Liver (tissue), 8 donors: ENCODE measurements at regions not wholly inside any gene's neighbourhood (a gene's known extent, or its start where the extent isn't known, plus 50 kb on each side); places are given as distances from the start of the nearest gene placed in this dataset.

Source experiments
- DNase-seq: peaks from one replicate; pipeline ENCODE4 v3.0.0-alpha.2; 2017; ENCODE audit warnings: low spot score
- H3K27ac ChIP-seq, 2 donors: one replicate each; pipeline ENCODE4 v1.7.0; 2013; ENCODE audit warnings: inconsistent platforms in 2 of 2, low read length in 2 of 2, control low read depth in 1 of 2, low read depth in 1 of 2, mild to moderate bottlenecking in 1 of 2
- H3K27me3 ChIP-seq, 4 donors: one replicate each; pipeline versions ENCODE4 v1.6.1 to v1.7.0; 2013; ENCODE audit warnings: low read length in 3 of 4, inconsistent platforms in 1 of 4, mild to moderate bottlenecking in 1 of 4, moderate library complexity in 1 of 4; ENCODE audit not compliant: control insufficient read depth in 4 of 4, insufficient read depth in 4 of 4
- H3K36me3 ChIP-seq, 4 donors: one replicate each; pipeline versions ENCODE4 v1.6.1 to v1.7.0; 2013; ENCODE audit warnings: low read length in 3 of 4, mild to moderate bottlenecking in 3 of 4, low read depth in 1 of 4, moderate library complexity in 1 of 4; ENCODE audit not compliant: control insufficient read depth in 4 of 4, insufficient read depth in 3 of 4
- H3K4me1 ChIP-seq, 4 donors: one replicate each; pipeline versions ENCODE4 v1.6.1 to v1.7.0; 2013; ENCODE audit warnings: low read length in 3 of 4, mild to moderate bottlenecking in 3 of 4, moderate library complexity in 1 of 4; ENCODE audit not compliant: control insufficient read depth in 4 of 4, insufficient read depth in 4 of 4
- H3K4me3 ChIP-seq, 3 donors: one replicate each; pipeline versions ENCODE4 v1.6.1 to v1.7.0; 2013; ENCODE audit warnings: low read length in 3 of 3, control low read depth in 1 of 3, low read depth in 1 of 3, mild to moderate bottlenecking in 1 of 3
- H3K9ac ChIP-seq, 2 donors: one replicate each; pipeline ENCODE4 v1.7.0; 2013; ENCODE audit warnings: low read length in 2 of 2, mild to moderate bottlenecking in 2 of 2, moderate library complexity in 2 of 2, control low read depth in 1 of 2, low read depth in 1 of 2
- H3K9me3 ChIP-seq, 4 donors: one replicate each; pipeline versions ENCODE4 v1.6.1 to v1.7.0; 2013; ENCODE audit warnings: low read length in 3 of 4; ENCODE audit not compliant: control insufficient read depth in 4 of 4
- EGR1 ChIP-seq, 2 donors: IDR thresholded peaks; 2 replicates each; pipeline ENCODE4 v1.6.1; 2016 to 2018; ENCODE audit warnings: antibody characterized with exemption in 2 of 2, low read depth in 2 of 2
- FOXA1 ChIP-seq: IDR thresholded peaks from 2 replicates; pipeline ENCODE4 v1.6.1; 2016; ENCODE audit warnings: antibody characterized with exemption
- FOXA2 ChIP-seq: IDR thresholded peaks from 2 replicates; pipeline ENCODE4 v1.6.1; 2016; ENCODE audit warnings: antibody characterized with exemption
- GABPA ChIP-seq, 2 donors: IDR thresholded peaks in 1 of 2; conservative IDR thresholded peaks in 1 of 2; 2 replicates each; pipeline ENCODE4 v1.6.1; 2016; ENCODE audit warnings: antibody characterized with exemption in 2 of 2, mild to moderate bottlenecking in 1 of 2, moderate library complexity in 1 of 2
- HNF4A ChIP-seq, 2 donors: conservative IDR thresholded peaks; 2 replicates each; pipeline ENCODE4 v1.6.1; 2016; ENCODE audit warnings: antibody characterized with exemption in 2 of 2, mild to moderate bottlenecking in 2 of 2
- HNF4G ChIP-seq: IDR thresholded peaks from 2 replicates; pipeline ENCODE4 v1.6.1; 2016; ENCODE audit warnings: antibody characterized with exemption
- JUND ChIP-seq, 2 donors: IDR thresholded peaks; 2 replicates each; pipeline ENCODE4 v1.6.1; 2016; ENCODE audit warnings: antibody characterized with exemption in 2 of 2
- NR2F2 ChIP-seq: IDR thresholded peaks from 2 replicates; pipeline ENCODE4 v1.6.1; 2016; ENCODE audit warnings: antibody characterized with exemption
- RAD21 ChIP-seq, 2 donors: IDR thresholded peaks; 2 replicates each; pipeline ENCODE4 v1.6.1; 2016; ENCODE audit warnings: antibody characterized with exemption in 2 of 2, mild to moderate bottlenecking in 2 of 2
- RXRA ChIP-seq, 2 donors: IDR thresholded peaks; 2 replicates each; pipeline ENCODE4 v1.6.1; 2017 to 2018; ENCODE audit warnings: antibody characterized with exemption in 2 of 2, mild to moderate bottlenecking in 1 of 2
- SP1 ChIP-seq: IDR thresholded peaks from 2 replicates; pipeline ENCODE4 v1.6.1; 2018; ENCODE audit warnings: antibody characterized with exemption, mild to moderate bottlenecking
- TAF1 ChIP-seq: conservative IDR thresholded peaks from 2 replicates; pipeline ENCODE4 v1.6.1; 2016; ENCODE audit warnings: antibody characterized with exemption, mild to moderate bottlenecking
- YY1 ChIP-seq: IDR thresholded peaks from 2 replicates; pipeline ENCODE4 v1.6.1; 2016; ENCODE audit warnings: antibody characterized with exemption, mild to moderate bottlenecking
- WGBS: extraction: QIAGEN DNeasy Blood & Tissue Kit; methylation state at CpG from one replicate; pipeline ENCODE4 v1.1.7; 2013; 5-methylcytosine and 5-hydroxymethylcytosine counted together
- TF ChIP-seq, protein P1 (sequence below): IDR thresholded peaks from 2 replicates; pipeline ENCODE4 v1.6.1; 2016; ENCODE audit warnings: antibody characterized with exemption
- TF ChIP-seq, protein P2 (sequence below): IDR thresholded peaks from 2 replicates; pipeline ENCODE4 v1.6.1; 2016; ENCODE audit warnings: antibody characterized with exemption
- TF ChIP-seq, protein P3 (sequence below): fragments of 150-350 bp; IDR thresholded peaks from 2 replicates; pipeline ENCODE4 v1.5.1; 2017; ENCODE audit warnings: improper control_type of control experiment, low read depth, low read length; ENCODE audit not compliant: missing input control
- TF ChIP-seq, protein P4 (sequence below): IDR thresholded peaks from 2 replicates; pipeline ENCODE4 v1.6.1; 2016; ENCODE audit warnings: antibody characterized with exemption
- TF ChIP-seq, protein P5 (sequence below): IDR thresholded peaks from 2 replicates; pipeline ENCODE4 v1.6.1; 2016; ENCODE audit warnings: antibody characterized with exemption, mild to moderate bottlenecking
- donor health status: healthy.
- donor health status: healthy.
- donor health status: healthy.
- donor health status: healthy.
- donor health status: healthy.

DNA sequence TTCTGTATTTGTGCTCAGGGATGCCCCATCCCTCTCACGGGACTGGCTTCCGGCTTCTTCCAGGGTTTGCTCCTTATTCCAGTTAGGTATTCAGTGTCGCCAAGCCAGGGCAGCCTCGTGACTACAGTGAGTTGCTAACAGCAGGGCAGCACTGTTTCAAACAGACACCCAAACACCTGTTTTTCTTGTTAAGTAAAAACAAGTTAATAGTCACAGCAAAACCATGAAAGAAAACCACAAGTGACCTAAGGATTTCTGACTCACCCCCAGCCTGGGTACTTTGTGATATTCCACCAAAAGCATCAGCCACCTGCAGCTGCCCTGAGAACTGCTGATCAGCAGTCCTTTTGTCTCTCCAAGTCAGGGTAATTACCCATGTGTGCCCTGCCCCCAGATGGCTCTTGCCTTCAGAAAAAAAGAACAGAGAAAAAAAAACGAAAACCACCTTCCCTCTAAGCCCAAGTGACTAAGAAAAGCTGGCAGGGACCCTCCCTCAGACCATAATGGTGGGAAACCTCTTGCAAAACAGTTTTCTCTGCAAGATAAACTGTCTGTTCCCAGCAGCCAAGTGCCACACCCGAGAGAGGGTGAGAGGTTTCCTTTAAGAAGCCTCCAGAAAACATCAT is 178.2 kb downstream of the ANAPC1 start:
- Histone ChIP-seq H3K27me3 (no peaks in the 10 kb centered on the region), H3K4me3 (no peak overlapping the region), H3K4me1 (peaks cover 0 to 6% (median 4%) of the 10 kb centered on the region in 4 donors), H3K36me3 (no peaks in the 10 kb centered on the region), H3K9ac (no peak overlapping the region), H3K9me3 (no peaks in the 10 kb centered on the region), H3K27ac (no peak overlapping the region)
- no peak for DNase-seq
- no peak for TF ChIP-seq NR2F2
- no peak for TF ChIP-seq HNF4G
- no peak for TF ChIP-seq EGR1 (IDR thresholded peaks at IDR 0.05; ENCODE audit: low read depth in 2 of 2)
- TF ChIP-seq GABPA (IDR thresholded peaks at IDR 0.05 in 1 of 2, conservative IDR thresholded peaks at IDR 0.05 in 1 of 2) = no peak
- TF ChIP-seq, protein P1, sequence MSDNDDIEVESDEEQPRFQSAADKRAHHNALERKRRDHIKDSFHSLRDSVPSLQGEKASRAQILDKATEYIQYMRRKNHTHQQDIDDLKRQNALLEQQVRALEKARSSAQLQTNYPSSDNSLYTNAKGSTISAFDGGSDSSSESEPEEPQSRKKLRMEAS = no peak
- TF ChIP-seq SP1 = no peak
- TF ChIP-seq JUND (IDR thresholded peaks at IDR 0.05) = no peak
- TF ChIP-seq, protein P2, sequence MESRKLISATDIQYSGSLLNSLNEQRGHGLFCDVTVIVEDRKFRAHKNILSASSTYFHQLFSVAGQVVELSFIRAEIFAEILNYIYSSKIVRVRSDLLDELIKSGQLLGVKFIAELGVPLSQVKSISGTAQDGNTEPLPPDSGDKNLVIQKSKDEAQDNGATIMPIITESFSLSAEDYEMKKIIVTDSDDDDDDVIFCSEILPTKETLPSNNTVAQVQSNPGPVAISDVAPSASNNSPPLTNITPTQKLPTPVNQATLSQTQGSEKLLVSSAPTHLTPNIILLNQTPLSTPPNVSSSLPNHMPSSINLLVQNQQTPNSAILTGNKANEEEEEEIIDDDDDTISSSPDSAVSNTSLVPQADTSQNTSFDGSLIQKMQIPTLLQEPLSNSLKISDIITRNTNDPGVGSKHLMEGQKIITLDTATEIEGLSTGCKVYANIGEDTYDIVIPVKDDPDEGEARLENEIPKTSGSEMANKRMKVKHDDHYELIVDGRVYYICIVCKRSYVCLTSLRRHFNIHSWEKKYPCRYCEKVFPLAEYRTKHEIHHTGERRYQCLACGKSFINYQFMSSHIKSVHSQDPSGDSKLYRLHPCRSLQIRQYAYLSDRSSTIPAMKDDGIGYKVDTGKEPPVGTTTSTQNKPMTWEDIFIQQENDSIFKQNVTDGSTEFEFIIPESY = no peak
- no peak for TF ChIP-seq HNF4A (conservative IDR thresholded peaks at IDR 0.05)
- TF ChIP-seq YY1 = no peak
- no peak for TF ChIP-seq FOXA1
- no peak for TF ChIP-seq TAF1
- no peak for TF ChIP-seq FOXA2
- no peak for TF ChIP-seq RXRA (IDR thresholded peaks at IDR 0.05)
- TF ChIP-seq, protein P3, sequence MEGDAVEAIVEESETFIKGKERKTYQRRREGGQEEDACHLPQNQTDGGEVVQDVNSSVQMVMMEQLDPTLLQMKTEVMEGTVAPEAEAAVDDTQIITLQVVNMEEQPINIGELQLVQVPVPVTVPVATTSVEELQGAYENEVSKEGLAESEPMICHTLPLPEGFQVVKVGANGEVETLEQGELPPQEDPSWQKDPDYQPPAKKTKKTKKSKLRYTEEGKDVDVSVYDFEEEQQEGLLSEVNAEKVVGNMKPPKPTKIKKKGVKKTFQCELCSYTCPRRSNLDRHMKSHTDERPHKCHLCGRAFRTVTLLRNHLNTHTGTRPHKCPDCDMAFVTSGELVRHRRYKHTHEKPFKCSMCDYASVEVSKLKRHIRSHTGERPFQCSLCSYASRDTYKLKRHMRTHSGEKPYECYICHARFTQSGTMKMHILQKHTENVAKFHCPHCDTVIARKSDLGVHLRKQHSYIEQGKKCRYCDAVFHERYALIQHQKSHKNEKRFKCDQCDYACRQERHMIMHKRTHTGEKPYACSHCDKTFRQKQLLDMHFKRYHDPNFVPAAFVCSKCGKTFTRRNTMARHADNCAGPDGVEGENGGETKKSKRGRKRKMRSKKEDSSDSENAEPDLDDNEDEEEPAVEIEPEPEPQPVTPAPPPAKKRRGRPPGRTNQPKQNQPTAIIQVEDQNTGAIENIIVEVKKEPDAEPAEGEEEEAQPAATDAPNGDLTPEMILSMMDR = no peak
- 68% methylated on average over 6 of the region's 6 CpGs for WGBS

DNA sequence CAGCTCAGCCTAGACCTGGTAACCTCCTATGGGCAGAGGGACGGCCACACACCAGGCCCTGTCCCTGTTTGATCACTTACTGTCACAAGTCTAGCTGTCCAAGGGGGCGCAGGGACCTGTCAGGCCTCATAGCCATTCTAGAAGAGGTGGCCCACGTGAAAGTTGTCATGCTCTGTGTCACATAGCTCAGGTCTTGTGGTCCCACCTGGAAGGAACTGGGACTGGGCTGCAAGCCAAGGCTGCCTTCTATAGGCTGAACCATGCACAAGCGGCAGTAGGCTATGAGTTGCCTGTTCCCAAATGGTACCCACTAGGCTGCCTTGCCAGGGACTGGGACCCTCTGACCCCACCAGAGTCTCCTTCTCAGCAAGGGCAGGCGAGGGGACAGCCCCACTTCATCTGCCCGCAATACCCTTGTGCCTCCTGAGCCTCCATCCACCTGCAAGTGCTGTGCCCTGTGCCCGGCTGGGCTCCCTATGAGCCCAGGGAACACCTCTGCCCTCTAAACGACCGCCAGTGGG is 177.5 kb downstream of the ANAPC1 start:
- DNase-seq = no peak
- no peaks in the 10 kb centered on the region for H3K9me3 ChIP-seq
- H3K9ac ChIP-seq = no peak overlapping the region
- WGBS = 89% methylated on average over 9 of the region's 9 CpGs
- H3K27ac ChIP-seq = no peak overlapping the region
- H3K36me3 ChIP-seq = no peaks in the 10 kb centered on the region
- H3K4me3 ChIP-seq = no peak overlapping the region
- TF ChIP-seq GABPA (IDR thresholded peaks at IDR 0.05 in 1 of 2, conservative IDR thresholded peaks at IDR 0.05 in 1 of 2) (no peak), YY1 (no peak), SP1 (no peak), HNF4A (conservative IDR thresholded peaks at IDR 0.05) (no peak), HNF4G (no peak), RAD21 (IDR thresholded peaks at IDR 0.05) (no peak), TAF1 (no peak), FOXA1 (no peak), NR2F2 (no peak), JUND (IDR thresholded peaks at IDR 0.05) (no peak), RXRA (IDR thresholded peaks at IDR 0.05) (no peak), FOXA2 (no peak)
- TF ChIP-seq, protein P4, sequence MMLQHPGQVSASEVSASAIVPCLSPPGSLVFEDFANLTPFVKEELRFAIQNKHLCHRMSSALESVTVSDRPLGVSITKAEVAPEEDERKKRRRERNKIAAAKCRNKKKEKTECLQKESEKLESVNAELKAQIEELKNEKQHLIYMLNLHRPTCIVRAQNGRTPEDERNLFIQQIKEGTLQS = no peak
- TF ChIP-seq, protein P5, sequence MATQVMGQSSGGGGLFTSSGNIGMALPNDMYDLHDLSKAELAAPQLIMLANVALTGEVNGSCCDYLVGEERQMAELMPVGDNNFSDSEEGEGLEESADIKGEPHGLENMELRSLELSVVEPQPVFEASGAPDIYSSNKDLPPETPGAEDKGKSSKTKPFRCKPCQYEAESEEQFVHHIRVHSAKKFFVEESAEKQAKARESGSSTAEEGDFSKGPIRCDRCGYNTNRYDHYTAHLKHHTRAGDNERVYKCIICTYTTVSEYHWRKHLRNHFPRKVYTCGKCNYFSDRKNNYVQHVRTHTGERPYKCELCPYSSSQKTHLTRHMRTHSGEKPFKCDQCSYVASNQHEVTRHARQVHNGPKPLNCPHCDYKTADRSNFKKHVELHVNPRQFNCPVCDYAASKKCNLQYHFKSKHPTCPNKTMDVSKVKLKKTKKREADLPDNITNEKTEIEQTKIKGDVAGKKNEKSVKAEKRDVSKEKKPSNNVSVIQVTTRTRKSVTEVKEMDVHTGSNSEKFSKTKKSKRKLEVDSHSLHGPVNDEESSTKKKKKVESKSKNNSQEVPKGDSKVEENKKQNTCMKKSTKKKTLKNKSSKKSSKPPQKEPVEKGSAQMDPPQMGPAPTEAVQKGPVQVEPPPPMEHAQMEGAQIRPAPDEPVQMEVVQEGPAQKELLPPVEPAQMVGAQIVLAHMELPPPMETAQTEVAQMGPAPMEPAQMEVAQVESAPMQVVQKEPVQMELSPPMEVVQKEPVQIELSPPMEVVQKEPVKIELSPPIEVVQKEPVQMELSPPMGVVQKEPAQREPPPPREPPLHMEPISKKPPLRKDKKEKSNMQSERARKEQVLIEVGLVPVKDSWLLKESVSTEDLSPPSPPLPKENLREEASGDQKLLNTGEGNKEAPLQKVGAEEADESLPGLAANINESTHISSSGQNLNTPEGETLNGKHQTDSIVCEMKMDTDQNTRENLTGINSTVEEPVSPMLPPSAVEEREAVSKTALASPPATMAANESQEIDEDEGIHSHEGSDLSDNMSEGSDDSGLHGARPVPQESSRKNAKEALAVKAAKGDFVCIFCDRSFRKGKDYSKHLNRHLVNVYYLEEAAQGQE = no peak
- TF ChIP-seq, protein P3 = no peak
- TF ChIP-seq, protein P1 = no peak
- TF ChIP-seq, protein P2 = no peak
- H3K4me1 ChIP-seq = peaks cover 0 to 6% (median 4%) of the 10 kb centered on the region in 4 donors
- no peaks in the 10 kb centered on the region for H3K27me3 ChIP-seq
